HCT116 (cell line): ENCODE measurements at regions not wholly inside any gene's neighbourhood (a gene's known extent, or its start where the extent isn't known, plus 50 kb on each side); places are given as distances from the start of the nearest gene placed in this dataset.

Source experiments
- ATAC-seq: fragments of 200-7000 bp; cut with Tn5 transposase; 2 replicates; pipeline ENCODE4 v1.9.1; 2020; ENCODE audit warnings: mild to moderate bottlenecking, moderate library complexity
- BruUV-seq: library from RNA; stranded (reverse); fragments of 400-500 nt; replicated peaks from 2 replicates; lab custom pipeline; 2021; lab: Mats Ljungman, UMichigan
- CTCF ChIA-PET: fragments of 300-600 bp; sonication (Branson Sonifier 250); formaldehyde crosslinking; loops from one replicate; lab custom pipeline; 2021; ENCODE audit warnings: antibody characterized with exemption; lab: Charles Lee
- POLR2A ChIA-PET: fragments of 300-600, 350-600 bp; sonication (Branson Sonifier 250); formaldehyde crosslinking; loops from one replicate; lab custom pipeline; 2021; ENCODE audit warnings: antibody characterized with exemption; lab: Charles Lee
- RAD21 ChIA-PET, 2 experiments: fragments of 300-600 bp; sonication (Branson Sonifier 250); formaldehyde crosslinking; loops; one replicate each; lab custom pipeline; 2023; ENCODE audit warnings: low total read pairs in 2 of 2; ENCODE audit not compliant: uncharacterized antibody in 2 of 2, unreplicated experiment in 2 of 2, low non-redundant PET in 1 of 2; lab: Charles Lee
- DNase-seq: peaks from one replicate; pipeline ENCODE4 v3.0.0-alpha.2; 2010; ENCODE audit warnings: low read depth, low spot score
- H2AFZ ChIP-seq: fragments of 200-600 bp; shearing (Covaris generic), sonication (generic); 2 replicates; pipeline ENCODE4 v1.6.1; 2017; ENCODE audit warnings: low read depth, mixed run types, mixed read lengths, antibody characterized with exemption, low read length; ENCODE audit not compliant: poor library complexity, severe bottlenecking
- H3K27ac ChIP-seq: 2 replicates; pipeline ENCODE4 v1.5.1; 2012; ENCODE audit warnings: low read depth, low read length
- H3K27me3 ChIP-seq: fragments of 200-600 bp; sonication (generic); 2 replicates; pipeline ENCODE4 v1.6.1; 2016; ENCODE audit warnings: mixed run types, low read length, mixed read lengths; ENCODE audit not compliant: insufficient read depth
- H3K36me3 ChIP-seq, 2 experiments: fragments of 200-500 bp in 1 of 2; fragments of 200-600 bp in 1 of 2; sonication (Bioruptor generic) in 1 of 2; sonication (generic) in 1 of 2; 2 replicates each; pipeline versions ENCODE4 v1.5.1 to v1.6.1; 2014 to 2016; ENCODE audit warnings: low read length in 2 of 2, inconsistent platforms in 1 of 2, mixed read lengths in 1 of 2, mixed run types in 1 of 2; ENCODE audit not compliant: insufficient read depth in 2 of 2, control insufficient read depth in 1 of 2
- H3K4me1 ChIP-seq, 2 experiments: fragments of 200-600 bp in 1 of 2; sonication (generic) in 1 of 2; 2 replicates each; pipeline versions ENCODE4 v1.5.1 to v1.6.1; 2012 to 2017; ENCODE audit warnings: low read length in 2 of 2, inconsistent platforms in 1 of 2, mild to moderate bottlenecking in 1 of 2, mixed read lengths in 1 of 2, mixed run types in 1 of 2, moderate library complexity in 1 of 2; ENCODE audit not compliant: insufficient read depth in 2 of 2, control insufficient read depth in 1 of 2
- H3K4me2 ChIP-seq: fragments of 200-600 bp; sonication (generic); 2 replicates; pipeline ENCODE4 v1.6.1; 2017; ENCODE audit warnings: mixed run types, low read length, mixed read lengths
- H3K4me3 ChIP-seq, 2 experiments: fragments of 200-600 bp in 1 of 2; sonication (generic) in 1 of 2; replicated peaks in 1 of 2; 2 replicates each; pipeline ENCODE4 v1.5.1; 2011 to 2016; ENCODE audit warnings: low read length in 2 of 2, control low read depth in 1 of 2, low read depth in 1 of 2, mild to moderate bottlenecking in 1 of 2, mixed read lengths in 1 of 2, mixed run types in 1 of 2
- H3K79me2 ChIP-seq: fragments of 200-600 bp; sonication (generic); 2 replicates; pipeline ENCODE4 v1.6.1; 2017; ENCODE audit warnings: mild to moderate bottlenecking, mixed run types, low read length, moderate library complexity, mixed read lengths; ENCODE audit not compliant: insufficient read depth
- H3K9ac ChIP-seq: fragments of 200-600 bp; sonication (generic); 2 replicates; pipeline ENCODE4 v1.6.1; 2016; ENCODE audit warnings: low read length, mixed read lengths
- H3K9me2 ChIP-seq: fragments of 200-600 bp; sonication (generic), shearing (Covaris generic); 2 replicates; pipeline ENCODE4 v1.6.1; 2017; ENCODE audit warnings: mixed run types, mild to moderate bottlenecking, moderate library complexity; ENCODE audit not compliant: insufficient read depth
- H3K9me3 ChIP-seq, 2 experiments: fragments of 200-500 bp in 1 of 2; fragments of 200-600 bp in 1 of 2; sonication (Bioruptor generic) in 1 of 2; sonication (generic) in 1 of 2; 2 replicates each; pipeline ENCODE4 v1.6.1; 2014 to 2017; ENCODE audit warnings: low read length in 2 of 2, mixed read lengths in 2 of 2, inconsistent platforms in 1 of 2, low read depth in 1 of 2, mild to moderate bottlenecking in 1 of 2, mixed run types in 1 of 2, moderate library complexity in 1 of 2; ENCODE audit not compliant: control insufficient read depth in 1 of 2, insufficient read depth in 1 of 2
- H4K20me1 ChIP-seq: fragments of 200-600 bp; sonication (generic), shearing (Covaris generic); 2 replicates; pipeline ENCODE4 v1.6.1; 2017; ENCODE audit warnings: mixed run types, mild to moderate bottlenecking, moderate library complexity; ENCODE audit not compliant: insufficient read depth
- ATF3 ChIP-seq: IDR thresholded peaks from 2 replicates; pipeline ENCODE4 v1.6.1; 2012
- CBX3 ChIP-seq: IDR thresholded peaks from 2 replicates; pipeline ENCODE4 v1.6.1; 2012; ENCODE audit warnings: low read depth
- EZH2 ChIP-seq: fragments of 200-600 bp; sonication (generic); IDR thresholded peaks from 2 replicates; pipeline ENCODE4 v1.6.1; 2017; ENCODE audit warnings: antibody characterized with exemption, mixed run types
- EZH2phosphoT487 ChIP-seq: fragments of 200-600 bp; IDR thresholded peaks from 2 replicates; pipeline ENCODE4 v1.6.1; 2018; ENCODE audit warnings: antibody characterized with exemption, borderline replicate concordance
- FOSL1 ChIP-seq: IDR thresholded peaks from 2 replicates; pipeline ENCODE4 v1.6.1; 2012; ENCODE audit warnings: low read depth
- JUND ChIP-seq: IDR thresholded peaks from 2 replicates; pipeline ENCODE4 v1.6.1; 2012
- MAX ChIP-seq: IDR thresholded peaks from 2 replicates; pipeline ENCODE4 v1.6.1; 2012
- POLR2AphosphoS5 ChIP-seq: IDR thresholded peaks from 2 replicates; pipeline ENCODE4 v1.6.1; 2011; ENCODE audit warnings: mild to moderate bottlenecking, low read depth, low read length, moderate library complexity
- SIN3A ChIP-seq: IDR thresholded peaks from 2 replicates; pipeline ENCODE4 v1.6.1; 2012; ENCODE audit warnings: low read depth
- YY1 ChIP-seq: IDR thresholded peaks from 2 replicates; pipeline ENCODE4 v1.6.1; 2011; ENCODE audit warnings: low read length, low read depth, moderate library complexity, mild to moderate bottlenecking; ENCODE audit not compliant: insufficient replicate concordance; ENCODE audit errors: extremely low read depth
- ZBTB33 ChIP-seq: IDR thresholded peaks from 2 replicates; pipeline ENCODE4 v1.6.1; 2011; ENCODE audit warnings: mild to moderate bottlenecking, low read length, moderate library complexity; ENCODE audit not compliant: insufficient replicate concordance; ENCODE audit errors: extremely low read depth
- ZFX ChIP-seq: fragments of 450-650 bp; IDR thresholded peaks from 2 replicates; pipeline ENCODE4 v1.6.1; 2017
- ZNF274 ChIP-seq: fragments of 200-500 bp; sonication (Bioruptor generic); IDR thresholded peaks from 2 replicates; pipeline ENCODE4 v1.6.1; 2014; ENCODE audit warnings: mild to moderate bottlenecking, low read depth, low read length, inconsistent platforms
- intact Hi-C: fragments of 100-400 bp; cut with micrococcal nuclease; formaldehyde crosslinking; loops from 2 replicates; pipeline ENCODE4 v1.10.0; 2022

- no peak for TF ChIP-seq ATF3
- no peak for TF ChIP-seq ZFX
- TF ChIP-seq, all 23 proteins: peak for 0
Observed at GRCh38 chr17:71484546-71484945, 636.3 kb upstream of the SOX9 start (continued).

GRCh38 chr17:71485426-71485825, 635.4 kb upstream of the SOX9 start:
- Histone ChIP-seq H3K9me3 (no peaks in the 10 kb centered on the region), H3K9me2 (no peaks in the 10 kb centered on the region), H3K4me2 (no peak overlapping the region), H3K36me3 (no peaks in the 10 kb centered on the region), H3K9ac (no peak overlapping the region), H3K4me1 (no peaks in the 10 kb centered on the region), H2AFZ (no peak overlapping the region), H4K20me1 (no peaks in the 10 kb centered on the region), H3K79me2 (no peaks in the 10 kb centered on the region), H3K4me3 (no peak overlapping the region), H3K27me3 (no peaks in the 10 kb centered on the region), H3K27ac (no peak overlapping the region)
- ChIA-PET POLR2A (no interaction called here), CTCF (interaction anchor here (1.4 to 4.2 kb wide), 2 partner anchors 12 to 25 kb away, joined by 3 to 24 read pairs; no protein-coding TSS in a partner anchor), RAD21 (no interaction called here)
- intact Hi-C loops, result loop anchor here (10.0 kb wide), 1 partner anchor 61 kb away; no protein-coding TSS in a partner anchor
- ATAC-seq, result no peak
- no TSS peak for BruUV-seq
- no peak for DNase-seq
- TF ChIP-seq ZNF274, result no peak
- no peak for TF ChIP-seq ATF3

- no peaks in the 10 kb centered on the region for H4K20me1 ChIP-seq
- ATAC-seq, result no peak
- no peaks in the 10 kb centered on the region for H3K79me2 ChIP-seq
- no peaks in the 10 kb centered on the region for H3K4me1 ChIP-seq
- DNase-seq, result no peak
- intact Hi-C loops, result loop anchor here (10.0 kb wide), 1 partner anchor 61 kb away; no protein-coding TSS in a partner anchor
- TF ChIP-seq ZBTB33, result no peak
- TF ChIP-seq POLR2AphosphoS5, result no peak
- no peak for TF ChIP-seq ZNF274
- no peak for TF ChIP-seq MAX
- no peak for TF ChIP-seq FOSL1
- TF ChIP-seq JUND, result no peak
- TF ChIP-seq SIN3A, result no peak
- no peak for TF ChIP-seq YY1
- TF ChIP-seq CBX3, result no peak
- no peak for TF ChIP-seq EZH2
- TF ChIP-seq EZH2phosphoT487, result no peak
- no peak overlapping the region for H3K4me3 ChIP-seq
- RAD21 ChIA-PET, result no interaction called here
- no peaks in the 10 kb centered on the region for H3K36me3 ChIP-seq
- no TSS peak for BruUV-seq
- H3K9me3 ChIP-seq, result no peaks in the 10 kb centered on the region
- H3K27ac ChIP-seq, result no peak overlapping the region
- H3K9ac ChIP-seq, result no peak overlapping the region
- H2AFZ ChIP-seq, result no peak overlapping the region
- CTCF ChIA-PET, result interaction anchor here (4.2 kb wide), 1 partner anchor 13 kb away, joined by 24 read pairs; no protein-coding TSS in a partner anchor
- no peaks in the 10 kb centered on the region for H3K9me2 ChIP-seq
- no peaks in the 10 kb centered on the region for H3K27me3 ChIP-seq
- POLR2A ChIA-PET, result no interaction called here
- no peak overlapping the region for H3K4me2 ChIP-seq
Observed at GRCh38 chr17:71486261-71486660, 634.6 kb upstream of the SOX9 start.
